Mesothelial cell of epicardium (in vitro differentiated cells): ENCODE measurements at regions not wholly inside any gene's neighbourhood (a gene's known extent, or its start where the extent isn't known, plus 50 kb on each side); places are given as distances from the start of the nearest gene placed in this dataset.
"Not testable (repeated sequence)": the region's sequence is repeated elsewhere in the genome, so short reads cannot be mapped to it uniquely, and the experiment has no call there.

ENCODE experiments used
- DNase-seq, 2 experiments: peaks; one replicate each; pipeline ENCODE4 v3.0.0; 2021; ENCODE audit warnings: low spot score in 2 of 2; ENCODE audit not compliant: unreplicated experiment in 2 of 2
- H3K27ac Mint-ChIP-seq: 2 replicates; pipeline ENCODE4 v1.8.0; 2021; ENCODE audit warnings: mixed read lengths
- H3K27me3 Mint-ChIP-seq: 2 replicates; pipeline ENCODE4 v1.8.0; 2021; ENCODE audit warnings: low read depth, mixed read lengths
- H3K36me3 Mint-ChIP-seq: 2 replicates; pipeline ENCODE4 v1.8.0; 2021; ENCODE audit warnings: mixed read lengths
- H3K4me1 Mint-ChIP-seq: 2 replicates; pipeline ENCODE4 v1.8.0; 2021; ENCODE audit warnings: mixed read lengths
- H3K4me3 Mint-ChIP-seq: 2 replicates; pipeline ENCODE4 v1.8.0; 2021; ENCODE audit warnings: mild to moderate bottlenecking, moderate library complexity, mixed read lengths
- H3K9me3 Mint-ChIP-seq: 2 replicates; pipeline ENCODE4 v1.8.0; 2021; ENCODE audit warnings: mixed read lengths
- TF ChIP-seq, protein P1 (sequence below): fragments of 200-600 bp; sonication (generic); IDR thresholded peaks from one replicate; pipeline ENCODE4 v1.5.0; 2021; ENCODE audit warnings: antibody characterized with exemption; ENCODE audit not compliant: unreplicated experiment

DNA sequence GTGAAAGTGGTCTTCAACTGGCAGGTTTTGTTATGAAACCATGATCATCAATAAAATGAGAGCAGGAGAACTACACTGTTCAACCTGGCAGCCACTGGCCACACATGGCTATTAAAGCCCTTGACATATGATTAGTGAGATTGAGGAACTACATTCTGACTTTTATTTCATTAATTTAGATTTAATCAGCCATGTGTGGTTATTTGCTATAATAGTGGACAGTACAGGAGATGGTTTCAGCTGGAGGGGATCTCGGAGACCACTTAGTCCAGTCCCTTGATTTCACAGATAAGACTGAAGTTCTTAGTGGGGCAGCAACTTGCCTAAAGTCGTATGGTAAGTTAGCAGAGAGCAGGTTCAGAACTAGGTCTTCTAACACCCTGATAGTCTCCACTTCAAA, 111.7 kb upstream of the BMPER start:
- Mint-ChIP-seq H3K9me3 (no peaks in the 10 kb centered on the region), H3K4me3 (no peak overlapping the region), H3K4me1 (peaks cover 16% of the 10 kb centered on the region), H3K27me3 (peaks cover 2% of the 10 kb centered on the region), H3K36me3 (no peaks in the 10 kb centered on the region), H3K27ac (no peak overlapping the region)
- no peak for DNase-seq
- TF ChIP-seq, protein P1, sequence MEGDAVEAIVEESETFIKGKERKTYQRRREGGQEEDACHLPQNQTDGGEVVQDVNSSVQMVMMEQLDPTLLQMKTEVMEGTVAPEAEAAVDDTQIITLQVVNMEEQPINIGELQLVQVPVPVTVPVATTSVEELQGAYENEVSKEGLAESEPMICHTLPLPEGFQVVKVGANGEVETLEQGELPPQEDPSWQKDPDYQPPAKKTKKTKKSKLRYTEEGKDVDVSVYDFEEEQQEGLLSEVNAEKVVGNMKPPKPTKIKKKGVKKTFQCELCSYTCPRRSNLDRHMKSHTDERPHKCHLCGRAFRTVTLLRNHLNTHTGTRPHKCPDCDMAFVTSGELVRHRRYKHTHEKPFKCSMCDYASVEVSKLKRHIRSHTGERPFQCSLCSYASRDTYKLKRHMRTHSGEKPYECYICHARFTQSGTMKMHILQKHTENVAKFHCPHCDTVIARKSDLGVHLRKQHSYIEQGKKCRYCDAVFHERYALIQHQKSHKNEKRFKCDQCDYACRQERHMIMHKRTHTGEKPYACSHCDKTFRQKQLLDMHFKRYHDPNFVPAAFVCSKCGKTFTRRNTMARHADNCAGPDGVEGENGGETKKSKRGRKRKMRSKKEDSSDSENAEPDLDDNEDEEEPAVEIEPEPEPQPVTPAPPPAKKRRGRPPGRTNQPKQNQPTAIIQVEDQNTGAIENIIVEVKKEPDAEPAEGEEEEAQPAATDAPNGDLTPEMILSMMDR = no peak

DNA sequence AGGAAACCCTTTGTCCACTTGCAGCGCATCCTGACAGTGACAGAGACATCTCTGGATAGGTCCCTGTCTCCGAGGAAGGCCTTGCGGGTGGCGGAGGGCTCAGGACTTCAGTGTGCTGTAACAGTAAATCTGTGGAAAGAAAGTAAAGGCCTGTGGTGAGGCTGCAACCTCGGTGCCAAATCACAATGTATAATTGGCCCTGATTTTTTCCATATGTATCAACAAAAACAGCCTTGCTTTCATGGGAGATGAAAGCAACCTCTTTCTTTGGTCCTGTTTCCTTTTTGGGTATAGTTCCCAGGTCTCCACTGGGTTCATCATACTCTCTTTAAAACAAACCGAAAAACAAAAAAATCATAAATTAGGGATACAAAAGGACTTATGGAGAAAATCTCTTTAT, 110.9 kb upstream of the BMPER start:
- Mint-ChIP-seq H3K27me3 (peaks cover 2% of the 10 kb centered on the region), H3K36me3 (no peaks in the 10 kb centered on the region), H3K4me1 (peaks cover 23% of the 10 kb centered on the region), H3K4me3 (no peak overlapping the region), H3K27ac (no peak overlapping the region), H3K9me3 (no peaks in the 10 kb centered on the region)
- TF ChIP-seq, protein P1 = no peak
- DNase-seq = no peak

DNA sequence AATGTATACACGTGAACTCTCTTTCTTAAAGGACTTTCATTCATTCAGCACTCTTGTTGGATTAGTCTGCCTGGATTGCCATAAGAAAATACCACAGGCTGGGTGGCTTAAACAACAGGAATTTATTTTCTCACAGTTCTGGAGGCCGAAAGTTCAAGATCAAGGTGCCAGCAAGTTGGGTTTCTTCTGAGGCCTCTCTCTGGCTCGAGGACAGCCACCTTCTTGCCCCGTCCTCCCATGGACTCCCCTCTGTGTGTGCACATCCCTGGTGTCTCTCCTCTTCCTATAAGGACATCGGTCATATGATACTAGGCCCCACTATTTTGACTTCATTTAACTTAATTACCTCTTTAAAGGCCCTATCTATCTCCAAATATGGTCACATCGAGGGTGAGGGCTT, 110.4 kb upstream of the BMPER start:
- TF ChIP-seq, protein P1 = no peak
- peaks cover 22% of the 10 kb centered on the region for H3K4me1 Mint-ChIP-seq
- no peak overlapping the region for H3K4me3 Mint-ChIP-seq

DNA sequence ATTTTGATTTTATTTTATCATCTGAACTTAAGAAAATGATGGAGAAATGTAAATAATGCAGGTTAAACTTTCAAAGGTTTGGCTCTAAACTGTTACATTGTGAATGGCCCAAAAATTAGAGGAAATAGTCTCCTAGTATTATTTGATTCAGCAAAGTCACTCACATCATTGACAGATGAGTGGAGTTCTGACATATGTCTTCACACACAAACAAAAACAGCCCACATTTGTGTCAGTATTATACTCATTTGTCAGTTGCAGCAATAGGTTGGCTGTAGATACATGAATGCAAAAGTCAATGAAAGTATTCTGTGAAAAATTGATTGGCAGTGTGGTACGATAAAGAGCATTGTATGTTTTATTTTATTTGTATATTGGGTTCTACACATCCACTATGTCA, 108.8 kb upstream of the BMPER start:
- Mint-ChIP-seq H3K4me3 (no peak overlapping the region), H3K9me3 (peaks cover 6% of the 10 kb centered on the region)

More for the DNA sequence above, 110.4 kb upstream of the BMPER start:
- DNase-seq = no peak
- no peaks in the 10 kb centered on the region for H3K36me3 Mint-ChIP-seq
- peaks cover 1% of the 10 kb centered on the region for H3K9me3 Mint-ChIP-seq
- H3K27me3 Mint-ChIP-seq = peaks cover 2% of the 10 kb centered on the region
- H3K27ac Mint-ChIP-seq = no peak overlapping the region

DNA sequence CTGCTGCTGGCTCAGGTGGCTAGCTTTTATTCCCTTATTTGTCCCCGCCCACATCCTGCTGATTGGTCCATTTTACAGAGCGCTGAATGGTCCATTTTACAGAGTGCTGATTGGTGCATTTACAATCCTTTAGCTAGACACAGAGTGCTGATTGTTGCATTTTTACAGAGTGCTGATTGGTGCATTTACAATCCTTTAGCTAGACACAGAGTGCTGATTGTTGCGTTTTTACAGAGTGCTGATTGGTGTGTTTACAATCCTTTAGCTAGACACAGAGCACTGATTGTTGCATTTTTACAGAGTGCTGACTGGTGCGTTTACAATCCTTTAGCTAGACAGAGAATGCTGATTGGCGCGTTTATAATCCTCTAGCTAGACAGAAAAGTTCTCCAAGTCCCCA, 107.8 kb upstream of the BMPER start:
- H3K27ac Mint-ChIP-seq = not testable (repeated sequence)

More for the DNA sequence above, 108.8 kb upstream of the BMPER start:
- DNase-seq = no peak
- Mint-ChIP-seq H3K36me3 (no peaks in the 10 kb centered on the region), H3K27me3 (no peaks in the 10 kb centered on the region), H3K4me1 (peaks cover 8% of the 10 kb centered on the region), H3K27ac (no peak overlapping the region)
- TF ChIP-seq, protein P1 = no peak

DNA sequence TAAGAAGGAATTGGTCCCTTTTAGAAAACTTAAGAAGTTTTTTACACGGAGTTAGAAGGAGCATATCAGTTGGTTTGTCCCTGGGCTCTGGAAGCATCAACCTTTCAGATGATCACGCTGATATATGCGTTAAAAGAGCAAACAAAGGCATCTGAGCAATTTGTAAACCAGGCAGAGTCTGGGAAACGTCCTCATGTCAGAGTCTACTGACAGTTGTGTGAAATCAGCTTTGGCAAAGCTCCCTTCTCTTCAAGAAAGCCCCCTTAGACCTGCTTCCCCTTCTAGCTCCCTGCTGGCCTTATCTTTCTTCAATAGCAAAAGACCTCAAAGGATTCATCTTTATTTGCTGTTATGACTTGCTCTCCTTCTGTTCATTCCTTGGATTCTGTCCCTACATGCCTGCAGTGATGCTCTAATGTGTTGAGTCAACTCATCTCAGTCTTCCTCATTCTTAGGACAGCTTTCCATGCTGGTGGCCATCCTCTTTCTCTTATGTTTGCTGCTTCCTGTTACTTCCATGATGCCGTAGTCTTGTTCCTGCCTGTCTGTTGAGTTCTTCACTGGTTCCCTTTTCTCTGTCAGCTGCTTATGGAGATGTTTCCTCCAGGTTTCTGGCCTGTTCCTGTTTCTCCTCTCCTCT, 106.5 kb upstream of the BMPER start:
- Mint-ChIP-seq H3K4me3 (no peak overlapping the region), H3K4me1 (peaks cover 20% of the 10 kb centered on the region), H3K36me3 (no peaks in the 10 kb centered on the region), H3K27ac (no peak overlapping the region), H3K9me3 (peaks cover 6% of the 10 kb centered on the region), H3K27me3 (no peaks in the 10 kb centered on the region)
- DNase-seq = no peak
- TF ChIP-seq, protein P1 = no peak

More for the DNA sequence above, 107.8 kb upstream of the BMPER start:
- H3K36me3 Mint-ChIP-seq, H3K9me3 Mint-ChIP-seq, H3K27me3 Mint-ChIP-seq, DNase-seq, H3K4me3 Mint-ChIP-seq: not testable (repeated sequence)
- H3K4me1 Mint-ChIP-seq = peaks cover 11% of the 10 kb centered on the region
